HL-60/S4 treated with retinoic acid at 250 ng/mL for 4 days and 3 days (cell line): ENCODE measurements at regions not wholly inside any gene's neighbourhood (a gene's known extent, or its start where the extent isn't known, plus 50 kb on each side); places are given as distances from the start of the nearest gene placed in this dataset.
"Not testable (repeated sequence)": the region's sequence is repeated elsewhere in the genome, so short reads cannot be mapped to it uniquely, and the experiment has no call there.

Experiments
- in situ Hi-C: fragments of 300-500 bp; cut with MboI; formaldehyde crosslinking; loops from 2 replicates; pipeline ENCODE4 v1.7.0; 2022; ENCODE audit warnings: low sequenced_read_pairs

- in situ Hi-C loops: not testable (repeated sequence)
Observed at GRCh38 chr9:87041553-87042235, 94.4 kb upstream of the GAS1 start.

DNA sequence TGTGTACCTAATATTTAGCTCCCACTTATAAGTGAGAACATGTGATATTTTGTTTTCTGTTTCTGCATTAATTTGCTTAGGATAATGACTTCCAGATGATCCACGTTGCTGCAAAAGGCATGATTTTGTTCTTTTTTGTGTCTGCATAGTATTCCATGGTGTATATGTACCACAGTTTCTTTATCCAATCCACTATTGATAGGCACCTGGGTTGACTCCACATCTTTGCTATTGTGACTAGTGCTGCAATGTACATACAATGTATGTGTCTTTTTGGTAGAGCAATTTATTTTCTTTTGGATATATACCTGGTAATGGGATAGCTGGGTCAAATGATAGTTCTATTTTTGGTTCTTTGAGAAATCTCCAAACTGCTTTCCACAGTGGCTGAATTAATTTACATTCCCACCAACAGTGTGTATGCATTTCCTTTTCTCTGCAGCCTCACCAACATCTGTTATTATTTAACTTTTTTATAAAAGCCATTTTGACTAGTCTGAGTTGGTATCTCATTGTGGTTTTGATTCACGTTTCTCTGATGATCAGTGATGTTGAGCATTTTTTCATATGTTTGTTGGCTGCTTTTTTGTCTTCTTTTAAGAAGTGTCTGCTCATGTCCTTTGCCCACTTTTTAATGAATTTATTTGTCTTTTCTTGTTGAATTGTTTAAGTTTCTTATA is 102.8 kb upstream of the GAS1 start:
- in situ Hi-C loops: not testable (repeated sequence)

- in situ Hi-C loops: no loop called here
Observed at GRCh38 chr9:87054999-87055686, 107.8 kb upstream of the GAS1 start.

- in situ Hi-C loops: no loop called here
Observed at GRCh38 chr9:87059772-87060171, 112.5 kb upstream of the GAS1 start.

DNA sequence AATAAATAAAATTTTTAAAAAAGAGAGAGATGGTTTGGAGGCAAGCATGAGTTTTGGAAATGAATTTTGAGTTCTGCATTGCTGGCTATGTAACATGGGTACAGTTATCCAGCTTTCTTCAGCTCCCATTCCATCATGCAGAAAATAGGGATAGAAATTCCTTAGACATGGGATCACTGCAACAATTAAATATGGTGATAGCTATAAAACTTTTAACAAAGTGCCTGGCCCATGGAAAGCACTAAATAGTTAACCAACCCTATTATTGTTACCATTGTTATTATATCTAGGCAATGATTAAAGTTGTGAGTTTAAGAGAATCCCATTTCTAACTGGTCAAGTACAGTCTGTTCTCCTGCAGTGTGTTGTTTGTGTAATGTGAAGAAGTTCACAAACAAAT is 115.4 kb upstream of the GAS1 start:
- in situ Hi-C loops: no loop called here

DNA sequence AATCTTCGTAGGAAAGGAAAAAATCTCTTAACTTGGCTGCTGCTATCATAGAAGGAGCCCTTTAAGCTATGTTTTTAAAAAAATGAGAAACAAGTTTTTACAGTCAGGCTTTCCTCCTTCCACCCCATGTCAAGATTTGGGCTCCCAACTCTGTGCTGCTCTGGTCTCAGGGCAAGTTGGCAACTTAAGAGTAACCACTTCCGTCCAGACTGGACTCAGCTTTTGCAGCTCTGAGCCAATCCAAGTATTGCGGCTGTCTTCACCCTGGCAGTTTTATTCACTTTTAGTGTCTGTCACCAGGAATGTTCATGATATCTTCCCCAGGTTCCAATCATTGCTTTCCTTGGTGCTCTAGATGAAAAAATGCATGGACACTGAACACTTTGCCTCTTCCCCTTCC is 115.9 kb upstream of the GAS1 start:
- in situ Hi-C loops: no loop called here

- in situ Hi-C loops: no loop called here
Observed at GRCh38 chr9:87063871-87064270, 116.6 kb upstream of the GAS1 start.

DNA sequence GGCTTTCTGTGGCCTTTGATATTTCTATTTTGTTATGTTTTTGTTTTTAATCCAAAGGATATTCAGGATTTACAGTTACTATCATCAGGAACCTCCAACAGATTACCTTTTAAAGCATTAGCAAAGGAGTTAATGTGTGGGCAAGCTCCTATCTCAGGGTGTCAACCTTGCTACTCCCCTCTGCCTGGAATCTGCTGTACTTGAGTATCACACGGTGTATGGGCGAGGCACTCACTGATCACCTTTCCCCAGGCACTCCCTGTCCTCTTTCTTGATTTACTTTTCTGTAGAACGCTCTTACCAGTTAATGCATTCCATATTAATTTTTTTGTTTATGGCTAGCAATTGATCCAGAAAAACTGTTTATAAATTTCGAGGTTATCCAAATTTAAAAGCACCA is 117.0 kb upstream of the GAS1 start:
- in situ Hi-C loops: no loop called here

GRCh38 chr9:87065981-87066380 is 118.7 kb upstream of the GAS1 start:
- in situ Hi-C loops: no loop called here

DNA sequence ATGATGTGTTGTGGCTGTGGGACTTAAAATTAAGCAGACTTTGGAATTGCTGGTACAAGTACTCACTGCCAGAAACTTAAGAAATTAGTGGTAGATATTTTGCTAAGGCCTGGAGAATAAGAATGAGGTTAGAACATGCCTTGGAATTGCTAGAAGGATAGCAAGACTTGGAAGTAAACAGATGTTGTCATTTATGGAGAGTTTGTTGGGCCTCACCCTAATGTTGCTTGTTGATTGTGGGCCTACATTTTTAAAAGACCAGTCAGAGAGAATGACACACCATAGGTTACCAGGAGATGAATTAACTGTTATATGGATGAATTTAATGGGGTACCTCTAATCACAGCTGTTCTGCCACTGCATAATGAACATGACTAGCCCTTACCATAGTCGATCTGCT is 120.1 kb upstream of the GAS1 start:
- in situ Hi-C loops: no loop called here

DNA sequence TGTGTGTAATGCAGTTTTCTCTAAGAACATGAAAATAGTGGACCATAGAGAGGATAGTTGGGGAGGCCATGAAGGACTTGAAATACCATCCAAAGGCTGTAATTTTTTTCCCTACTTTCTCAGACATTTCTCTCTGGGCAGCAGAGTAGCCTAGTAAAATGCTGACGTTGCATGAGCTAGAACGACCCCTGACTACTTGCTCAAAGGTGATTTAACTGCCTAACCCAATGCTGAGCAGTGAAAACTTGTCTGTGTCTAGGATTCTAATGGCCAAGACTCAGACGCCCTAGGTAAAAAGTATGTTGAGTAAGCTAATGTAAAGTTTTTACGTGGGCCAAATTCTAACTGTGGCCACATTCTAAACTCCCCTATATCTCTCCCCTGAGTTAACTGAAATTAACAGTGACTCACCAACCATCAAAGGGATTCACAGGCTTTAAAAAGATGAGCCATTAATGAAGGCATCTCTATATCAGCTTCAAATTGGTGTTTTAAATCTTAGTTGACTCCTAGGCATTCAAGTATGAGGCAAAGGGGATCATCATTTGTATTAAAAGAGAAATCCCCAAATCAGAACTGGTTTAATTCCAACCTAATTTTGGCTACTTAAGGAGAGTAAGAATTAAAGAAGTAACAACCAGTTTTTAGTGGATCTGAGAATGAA is 121.0 kb upstream of the GAS1 start:
- in situ Hi-C loops: no loop called here

- in situ Hi-C loops: no loop called here
Observed at GRCh38 chr9:87069690-87070089, 122.4 kb upstream of the GAS1 start.

GRCh38 chr9:87070336-87070735 is 123.0 kb upstream of the GAS1 start:
- in situ Hi-C loops: no loop called here

DNA sequence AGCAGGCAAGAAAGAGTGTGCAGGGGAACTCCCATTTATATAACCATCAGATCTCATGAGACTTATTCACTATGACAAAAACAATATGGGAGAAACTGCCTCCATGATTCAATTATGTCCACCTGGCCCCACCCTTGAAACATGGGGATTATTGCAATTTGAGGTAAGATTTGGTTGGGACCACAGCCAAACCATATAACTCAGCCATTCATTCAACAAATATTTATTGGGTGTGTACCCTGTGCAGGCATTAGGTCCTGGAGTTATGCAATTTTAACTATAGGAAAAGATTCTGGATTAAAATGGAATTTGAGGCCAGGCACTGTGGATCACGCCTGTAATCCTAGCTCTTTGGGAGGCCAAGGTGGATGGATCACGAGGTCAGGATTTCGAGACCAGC is 124.2 kb upstream of the GAS1 start:
- in situ Hi-C loops: no loop called here

GRCh38 chr9:87073692-87074091 is 126.4 kb upstream of the GAS1 start:
- in situ Hi-C loops: no loop called here

DNA sequence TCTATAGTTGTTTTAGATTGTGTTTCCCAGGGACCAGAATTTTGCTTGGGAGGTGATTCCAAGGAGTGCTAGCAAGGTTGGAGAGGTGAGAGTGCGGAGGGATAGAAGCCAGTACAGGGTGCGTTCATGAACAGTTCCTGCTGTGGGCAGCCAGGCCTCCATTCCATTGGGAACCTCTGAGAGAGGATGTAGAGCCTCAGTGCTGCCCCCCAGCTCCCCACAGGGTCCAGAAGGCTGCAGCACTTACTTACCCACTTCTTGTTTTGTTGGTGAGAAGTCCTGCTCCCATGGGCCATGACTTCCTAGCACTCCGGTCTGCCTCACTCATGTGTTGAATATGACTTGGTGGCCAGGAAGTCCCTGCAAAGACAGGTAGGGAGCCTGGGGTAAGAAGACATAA is 128.2 kb upstream of the GAS1 start:
- in situ Hi-C loops: no loop called here

GRCh38 chr9:87076825-87077224 is 129.5 kb upstream of the GAS1 start:
- in situ Hi-C loops: no loop called here

DNA sequence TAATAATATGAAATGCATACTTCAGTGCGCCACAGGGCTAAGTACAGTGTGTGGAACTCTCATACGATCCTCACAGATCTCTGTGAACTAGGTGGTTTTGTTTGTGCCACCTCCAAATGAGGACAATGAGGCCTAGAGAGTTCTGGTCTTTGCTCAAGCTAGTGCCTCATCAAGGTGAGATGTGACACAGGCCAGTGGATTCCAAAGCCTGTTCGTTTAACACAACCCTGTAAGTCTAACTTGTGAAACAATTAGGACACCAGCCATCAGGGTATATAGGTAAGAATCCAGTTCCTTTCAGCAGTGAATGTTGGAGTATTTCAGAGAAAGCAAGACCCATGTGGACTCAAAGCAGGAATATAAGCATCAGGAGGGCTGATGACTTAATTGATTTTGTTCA is 130.7 kb upstream of the GAS1 start:
- in situ Hi-C loops: no loop called here

GRCh38 chr9:87080512-87081264 is 133.4 kb upstream of the GAS1 start:
- in situ Hi-C loops: no loop called here

- in situ Hi-C loops: no loop called here
Observed at GRCh38 chr9:87081503-87081902, 134.2 kb upstream of the GAS1 start.

DNA sequence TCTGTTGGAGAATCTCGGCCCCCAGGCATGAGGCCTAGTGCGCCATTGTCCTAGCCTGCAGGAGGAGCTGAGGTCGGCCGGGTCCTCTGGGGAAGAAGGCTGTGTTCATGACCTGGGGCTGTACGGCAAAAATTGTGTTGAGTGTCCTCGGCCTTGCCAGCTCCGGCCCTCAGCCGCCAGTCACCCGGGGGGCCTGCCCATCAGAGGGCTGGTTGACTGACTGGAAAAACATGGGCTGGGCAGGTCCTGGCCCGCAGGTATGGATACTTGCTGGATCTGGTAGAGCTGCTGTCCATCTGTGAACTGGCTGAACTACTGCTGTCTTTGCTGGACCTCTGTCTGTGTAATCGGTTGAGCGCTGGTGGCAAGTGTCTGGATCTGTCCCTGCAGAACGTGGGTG is 136.7 kb upstream of the GAS1 start:
- in situ Hi-C loops: no loop called here
